ENCODE measurements at regions not wholly inside any gene's neighbourhood (a gene's known extent, or its start where the extent isn't known, plus 50 kb on each side); places are given as distances from the start of the nearest gene placed in this dataset.

DNA sequence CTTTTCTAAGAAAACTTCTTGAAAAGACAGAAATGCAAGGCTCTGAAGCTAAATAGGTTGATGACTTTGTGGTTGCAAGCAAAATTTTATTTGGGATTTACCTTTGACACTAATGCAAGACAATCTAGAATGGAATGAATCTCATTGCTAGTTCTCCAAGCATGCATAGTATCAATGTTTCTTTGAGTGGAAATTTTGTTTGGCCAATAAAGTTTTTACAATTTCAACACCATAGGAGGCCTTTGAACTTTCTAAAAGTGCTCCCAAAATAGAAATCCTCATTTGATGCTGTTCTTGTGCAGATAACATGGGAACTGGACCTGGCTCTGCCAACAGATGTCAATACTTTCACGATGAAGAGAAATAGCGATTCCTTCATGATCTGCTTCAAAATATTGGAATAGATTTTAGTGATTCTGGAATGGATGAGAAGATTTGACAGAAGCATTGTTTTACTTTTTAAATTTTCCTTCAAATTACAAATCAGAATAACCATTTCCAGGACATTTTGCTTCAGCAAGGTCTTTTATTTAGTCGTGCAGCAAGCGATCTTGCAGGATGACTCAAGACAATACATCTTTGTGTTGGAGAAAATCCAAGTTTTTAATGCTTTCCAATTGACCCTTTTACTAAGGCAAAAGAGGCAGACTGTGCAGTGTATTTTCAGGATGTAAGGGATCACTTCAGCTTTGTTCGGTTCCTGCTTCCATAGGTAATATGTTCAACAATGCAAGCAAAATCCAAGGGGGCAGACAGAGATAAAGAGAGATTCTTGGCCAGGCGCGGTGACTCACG lies 51.7 kb upstream of the OTUD4 start:
- TF ChIP-seq, protein P1, sequence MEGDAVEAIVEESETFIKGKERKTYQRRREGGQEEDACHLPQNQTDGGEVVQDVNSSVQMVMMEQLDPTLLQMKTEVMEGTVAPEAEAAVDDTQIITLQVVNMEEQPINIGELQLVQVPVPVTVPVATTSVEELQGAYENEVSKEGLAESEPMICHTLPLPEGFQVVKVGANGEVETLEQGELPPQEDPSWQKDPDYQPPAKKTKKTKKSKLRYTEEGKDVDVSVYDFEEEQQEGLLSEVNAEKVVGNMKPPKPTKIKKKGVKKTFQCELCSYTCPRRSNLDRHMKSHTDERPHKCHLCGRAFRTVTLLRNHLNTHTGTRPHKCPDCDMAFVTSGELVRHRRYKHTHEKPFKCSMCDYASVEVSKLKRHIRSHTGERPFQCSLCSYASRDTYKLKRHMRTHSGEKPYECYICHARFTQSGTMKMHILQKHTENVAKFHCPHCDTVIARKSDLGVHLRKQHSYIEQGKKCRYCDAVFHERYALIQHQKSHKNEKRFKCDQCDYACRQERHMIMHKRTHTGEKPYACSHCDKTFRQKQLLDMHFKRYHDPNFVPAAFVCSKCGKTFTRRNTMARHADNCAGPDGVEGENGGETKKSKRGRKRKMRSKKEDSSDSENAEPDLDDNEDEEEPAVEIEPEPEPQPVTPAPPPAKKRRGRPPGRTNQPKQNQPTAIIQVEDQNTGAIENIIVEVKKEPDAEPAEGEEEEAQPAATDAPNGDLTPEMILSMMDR (IDR thresholded peaks at IDR 0.05; ENCODE audit: poor library complexity): no peak
- TF ChIP-seq EZH2 (IDR thresholded peaks at IDR 0.05; ENCODE audit: borderline replicate concordance) (no peak), EZH2phosphoT487 (IDR thresholded peaks at IDR 0.05; ENCODE audit: low read depth, severe bottlenecking, unreplicated experiment) (no peak)

Measured in hepatocyte (in vitro differentiated cells).